ENCODE measurements at regions not wholly inside any gene's neighbourhood (a gene's known extent, or its start where the extent isn't known, plus 50 kb on each side); places are given as distances from the start of the nearest gene placed in this dataset.

- POLR2A ChIA-PET = interaction anchor here (0.6 to 1.0 kb wide), 2 partner anchors 8 to 160 kb away, joined by 3 to 5 read pairs; no protein-coding TSS in a partner anchor
These were observed 112.2 kb upstream of the SYT13 start for GRCh38 chr11:45398325-45398724.

GRCh38 chr11:45396394-45396793, 110.3 kb upstream of the SYT13 start:
- no peaks in the 10 kb centered on the region for H3K9me2 ChIP-seq (ENCODE audit: insufficient read depth, low read length)
- intact Hi-C loops (cut with micrococcal nuclease; ENCODE audit: unreplicated experiment) = no loop called here
- no peak for DNase-seq (ENCODE audit: low spot score)
- TF ChIP-seq CTCF (conservative IDR thresholded peaks at IDR 0.05; ENCODE audit: low read length) = no peak
- ChIA-PET POLR2A (interaction anchor here (0.6 kb wide), 1 partner anchor 1209 kb away, joined by 4 read pairs; no protein-coding TSS in a partner anchor), CTCF (ENCODE audit: unreplicated experiment) (interaction anchor here (0.6 kb wide), 1 partner anchor 33 kb away, joined by 3 read pairs; no protein-coding TSS in a partner anchor)
- H3K79me2 ChIP-seq (ENCODE audit: insufficient read depth, low read depth, low read length) = no peaks in the 10 kb centered on the region
- H2AFZ ChIP-seq (ENCODE audit: low read length) = no peak overlapping the region
- no peak overlapping the region for H3K27ac ChIP-seq (ENCODE audit: low read depth, low read length, poor library complexity, severe bottlenecking)
- H3K9me3 ChIP-seq (ENCODE audit: low read length) = no peaks in the 10 kb centered on the region
- no peaks in the 10 kb centered on the region for H3K36me3 ChIP-seq (ENCODE audit: insufficient read depth, low read length)
- H3K4me1 ChIP-seq (ENCODE audit: insufficient read depth, low read length, poor library complexity, severe bottlenecking) = no peaks in the 10 kb centered on the region
- H3K4me3 ChIP-seq (ENCODE audit: low read depth, low read length, poor library complexity, severe bottlenecking) = no peak overlapping the region
- no peak overlapping the region for H3K4me2 ChIP-seq (ENCODE audit: low read length)
- no TSS peak for BruUV-seq (replicated peaks)
- no peaks in the 10 kb centered on the region for H4K20me1 ChIP-seq (ENCODE audit: insufficient read depth, low read length)

More at GRCh38 chr11:45398325-45398724, 112.2 kb upstream of the SYT13 start:
- no peak overlapping the region for H3K4me3 ChIP-seq (ENCODE audit: low read depth, low read length, poor library complexity, severe bottlenecking)
- no peak overlapping the region for H3K4me2 ChIP-seq (ENCODE audit: low read length)
- H3K9me3 ChIP-seq (ENCODE audit: low read length) = no peaks in the 10 kb centered on the region
- no TSS peak for BruUV-seq (replicated peaks)
- intact Hi-C loops (cut with micrococcal nuclease; ENCODE audit: unreplicated experiment) = no loop called here
- H3K79me2 ChIP-seq (ENCODE audit: insufficient read depth, low read depth, low read length) = no peaks in the 10 kb centered on the region
- H3K4me1 ChIP-seq (ENCODE audit: insufficient read depth, low read length, poor library complexity, severe bottlenecking) = no peaks in the 10 kb centered on the region
- no peaks in the 10 kb centered on the region for H3K9me2 ChIP-seq (ENCODE audit: insufficient read depth, low read length)
- DNase-seq (ENCODE audit: low spot score) = no peak
- H4K20me1 ChIP-seq (ENCODE audit: insufficient read depth, low read length) = no peaks in the 10 kb centered on the region
- H2AFZ ChIP-seq (ENCODE audit: low read length) = no peak overlapping the region
- no peak overlapping the region for H3K27ac ChIP-seq (ENCODE audit: low read depth, low read length, poor library complexity, severe bottlenecking)
- CTCF ChIA-PET (ENCODE audit: unreplicated experiment) = no interaction called here
- no peaks in the 10 kb centered on the region for H3K36me3 ChIP-seq (ENCODE audit: insufficient read depth, low read length)
- TF ChIP-seq EZH2phosphoT487 (IDR thresholded peaks at IDR 0.05; ENCODE audit: borderline replicate concordance, low read depth, low read length) = no peak
- no peak for TF ChIP-seq CTCF (conservative IDR thresholded peaks at IDR 0.05; ENCODE audit: low read length)

GRCh38 chr11:45395947-45396346, 109.8 kb upstream of the SYT13 start:
- H3K9me3 ChIP-seq (ENCODE audit: low read length) = no peaks in the 10 kb centered on the region
- H3K4me1 ChIP-seq (ENCODE audit: insufficient read depth, low read length, poor library complexity, severe bottlenecking) = no peaks in the 10 kb centered on the region
- POLR2A ChIA-PET = interaction anchor here (0.6 kb wide), 1 partner anchor 1209 kb away, joined by 4 read pairs; no protein-coding TSS in a partner anchor
- no peak overlapping the region for H2AFZ ChIP-seq (ENCODE audit: low read length)
- TF ChIP-seq EZH2phosphoT487 (IDR thresholded peaks at IDR 0.05; ENCODE audit: borderline replicate concordance, low read depth, low read length) (no peak), CTCF (conservative IDR thresholded peaks at IDR 0.05; ENCODE audit: low read length) (no peak)
- H4K20me1 ChIP-seq (ENCODE audit: insufficient read depth, low read length) = no peaks in the 10 kb centered on the region
- DNase-seq (ENCODE audit: low spot score) = no peak
- H3K4me2 ChIP-seq (ENCODE audit: low read length) = no peak overlapping the region
- no peak overlapping the region for H3K27ac ChIP-seq (ENCODE audit: low read depth, low read length, poor library complexity, severe bottlenecking)
- no peaks in the 10 kb centered on the region for H3K36me3 ChIP-seq (ENCODE audit: insufficient read depth, low read length)
- H3K9me2 ChIP-seq (ENCODE audit: insufficient read depth, low read length) = no peaks in the 10 kb centered on the region
- H3K79me2 ChIP-seq (ENCODE audit: insufficient read depth, low read depth, low read length) = no peaks in the 10 kb centered on the region
- H3K4me3 ChIP-seq (ENCODE audit: low read depth, low read length, poor library complexity, severe bottlenecking) = no peak overlapping the region
- BruUV-seq (replicated peaks) = no TSS peak
- intact Hi-C loops (cut with micrococcal nuclease; ENCODE audit: unreplicated experiment) = no loop called here
- CTCF ChIA-PET (ENCODE audit: unreplicated experiment) = interaction anchor here (0.6 kb wide), 1 partner anchor 32 kb away, joined by 3 read pairs; no protein-coding TSS in a partner anchor
